Hippocampal formation (tissue), 2 donors: ENCODE measurements at regions not wholly inside any gene's neighbourhood (a gene's known extent, or its start where the extent isn't known, plus 50 kb on each side); places are given as distances from the start of the nearest gene placed in this dataset.
"Not testable (repeated sequence)": the region's sequence is repeated elsewhere in the genome, so short reads cannot be mapped to it uniquely, and the experiment has no call there.

Experiments used
- DNase-seq, 2 donors: peaks; one replicate each; lab custom pipeline; 2025; lab: John Stamatoyannopoulos, UW

- no peak for DNase-seq
These were observed 147.9 kb downstream of the MYCN start for GRCh38 chr2:16088035-16088801.

GRCh38 chr2:16086136-16086535, 145.8 kb downstream of the MYCN start:
- not testable (repeated sequence) for DNase-seq

GRCh38 chr2:16085073-16085472, 144.7 kb downstream of the MYCN start:
- no peak for DNase-seq

- DNase-seq: no peak
These were observed 143.9 kb downstream of the MYCN start for GRCh38 chr2:16084274-16084673.

- DNase-seq: no peak
These were observed 141.9 kb downstream of the MYCN start for GRCh38 chr2:16082276-16082675.

GRCh38 chr2:16081316-16082200, 141.2 kb downstream of the MYCN start:
- no peak for DNase-seq

GRCh38 chr2:16080516-16080915, 140.2 kb downstream of the MYCN start:
- no peak for DNase-seq

- no peak for DNase-seq
These were observed 139.7 kb downstream of the MYCN start for GRCh38 chr2:16080071-16080470.

GRCh38 chr2:16079637-16080036, 139.3 kb downstream of the MYCN start:
- DNase-seq: no peak

GRCh38 chr2:16077601-16078000, 137.3 kb downstream of the MYCN start:
- no peak for DNase-seq

GRCh38 chr2:16076911-16077310, 136.6 kb downstream of the MYCN start:
- no peak for DNase-seq

GRCh38 chr2:16075045-16076012, 135.0 kb downstream of the MYCN start:
- no peak for DNase-seq

- no peak for DNase-seq
These were observed 133.6 kb downstream of the MYCN start for GRCh38 chr2:16073921-16074425.

- DNase-seq: no peak
These were observed 133.1 kb downstream of the MYCN start for GRCh38 chr2:16073471-16073870.

- no peak for DNase-seq
These were observed 132.4 kb downstream of the MYCN start for GRCh38 chr2:16072638-16073290.

GRCh38 chr2:16071865-16072637, 131.7 kb downstream of the MYCN start:
- DNase-seq: no peak

GRCh38 chr2:16071039-16071864, 130.9 kb downstream of the MYCN start:
- no peak for DNase-seq

- peak in 1 of 2 donors; percentile 58 for DNase-seq
These were observed 130.3 kb downstream of the MYCN start for GRCh38 chr2:16070648-16070971.

GRCh38 chr2:16069933-16070647, 129.7 kb downstream of the MYCN start:
- peak; percentile 92 to 96 for DNase-seq
